Right forelimb (tissue), 1 donor: ENCODE measurements at regions not wholly inside any gene's neighbourhood (a gene's known extent, or its start where the extent isn't known, plus 50 kb on each side); places are given as distances from the start of the nearest gene placed in this dataset.

ENCODE experiments used
- DNase-seq: peaks from one replicate; pipeline ENCODE4 v3.0.0-alpha.2; 2018

GRCh38 chr4:38565271-38566199, 98.5 kb upstream of the KLF3 start:
- DNase-seq = peak; percentile 68

- DNase-seq = no peak
Measured at GRCh38 chr4:38566806-38567398, 97.1 kb upstream of the KLF3 start.

- no peak for DNase-seq
Measured at GRCh38 chr4:38567457-38567856, 96.5 kb upstream of the KLF3 start.

DNA sequence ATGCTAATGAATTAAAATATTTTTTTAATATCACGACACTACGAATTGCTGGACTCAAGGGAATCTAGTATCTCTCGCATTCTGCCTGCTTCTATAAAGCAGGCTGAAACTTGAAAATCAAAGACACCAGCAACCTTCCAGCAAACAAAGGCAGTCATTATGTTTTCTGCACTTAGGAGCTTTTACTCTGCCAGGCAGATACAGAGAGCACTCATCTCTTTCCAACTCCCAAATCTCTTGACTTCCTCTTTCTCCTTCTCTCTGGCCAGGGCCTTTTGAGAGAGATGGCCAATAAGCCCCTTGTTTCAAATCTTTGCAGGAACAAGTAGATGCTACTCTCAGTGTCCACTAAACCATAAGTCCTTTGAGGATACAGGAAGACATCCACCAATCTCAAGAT, 95.2 kb upstream of the KLF3 start:
- no peak for DNase-seq

DNA sequence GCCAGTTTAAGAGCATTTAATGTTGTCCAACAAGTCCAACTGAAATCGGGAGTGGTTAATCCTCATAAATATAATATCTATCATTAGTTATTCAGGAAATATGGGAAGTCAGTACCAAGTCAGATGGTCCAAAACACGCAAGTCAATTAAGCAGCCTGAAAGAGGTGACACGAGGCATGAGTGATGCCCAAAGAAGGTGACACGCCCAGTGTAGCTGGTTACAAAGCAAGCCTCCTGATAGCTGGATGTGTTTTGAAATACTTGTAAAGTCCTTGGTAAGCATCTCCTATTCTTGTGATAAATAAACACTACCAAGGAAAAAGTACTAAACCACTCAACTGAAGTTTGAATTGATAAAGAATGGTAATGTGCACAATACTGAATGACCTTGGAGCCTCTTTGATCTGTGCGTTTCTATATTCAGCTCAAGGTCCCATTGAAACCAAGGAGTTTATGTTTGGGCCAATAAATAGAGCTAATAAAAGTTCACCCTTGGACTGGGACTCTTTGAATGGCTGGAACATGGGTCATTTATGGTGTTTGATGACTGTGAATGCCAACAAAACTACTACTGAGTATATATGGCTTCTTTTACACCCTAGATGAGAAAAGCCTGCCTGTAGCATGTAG, 93.2 kb upstream of the KLF3 start:
- no peak for DNase-seq

- no peak for DNase-seq
Measured at GRCh38 chr4:38572793-38573192, 91.2 kb upstream of the KLF3 start.

- DNase-seq = no peak
Measured at GRCh38 chr4:38574559-38575333, 89.3 kb upstream of the KLF3 start.

DNA sequence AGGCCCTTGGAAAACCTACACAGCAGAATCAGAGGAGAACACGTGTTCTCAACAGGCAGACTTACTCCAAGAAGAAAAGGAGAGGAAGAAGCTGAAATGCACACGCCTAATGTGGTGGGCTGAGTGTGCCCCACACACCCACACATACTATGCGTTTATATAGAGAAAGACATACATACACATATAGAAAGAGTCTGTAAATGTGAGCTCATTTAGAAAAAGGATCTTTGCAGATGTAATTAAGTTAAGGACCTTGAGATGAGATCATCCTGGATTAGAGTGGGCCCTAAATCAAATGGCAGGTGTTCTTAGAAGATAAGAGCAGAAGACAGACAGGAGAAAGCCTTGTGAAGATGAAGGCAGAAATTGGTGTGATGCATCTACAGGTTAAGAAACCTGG, 87.2 kb upstream of the KLF3 start:
- no peak for DNase-seq

DNA sequence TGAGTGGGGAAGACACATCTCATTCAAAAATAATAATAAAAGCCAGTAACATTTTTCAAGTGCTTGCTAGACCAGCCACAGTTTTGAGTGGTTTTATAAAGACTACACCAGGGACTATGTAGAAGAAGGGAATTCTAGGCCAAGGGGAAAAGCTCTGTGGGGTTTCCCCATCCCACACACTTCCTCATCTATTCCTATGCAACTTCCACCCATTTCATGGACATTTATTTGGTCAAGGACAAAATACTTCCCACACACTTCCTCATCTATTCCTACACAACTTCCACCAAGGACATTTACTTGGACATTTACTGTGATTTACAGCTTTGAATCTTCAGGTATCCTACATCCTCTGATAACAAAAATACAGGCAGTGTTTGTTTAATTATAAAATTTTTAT, 86.5 kb upstream of the KLF3 start:
- no peak for DNase-seq

GRCh38 chr4:38581426-38582106, 82.4 kb upstream of the KLF3 start:
- no peak for DNase-seq

DNA sequence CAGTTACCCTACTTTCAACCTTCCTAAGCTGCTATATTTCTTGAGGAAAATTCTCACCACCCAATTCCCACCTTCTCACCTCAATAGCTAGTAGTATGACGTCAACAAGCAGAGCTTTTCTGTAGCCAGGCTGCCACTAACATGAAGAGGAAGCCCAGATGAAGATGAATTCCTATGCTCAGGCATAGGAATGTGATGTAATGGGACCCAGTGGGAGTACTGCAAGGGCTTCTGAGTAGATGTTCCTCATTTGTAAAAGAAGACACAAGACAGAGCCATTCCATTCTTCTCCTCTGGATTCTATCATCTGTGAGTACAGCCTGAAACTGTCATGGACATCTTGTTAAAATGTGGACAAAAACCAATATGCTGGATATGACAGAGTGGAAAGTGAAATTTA, 81.6 kb upstream of the KLF3 start:
- DNase-seq = no peak

GRCh38 chr4:38582889-38583470, 81.0 kb upstream of the KLF3 start:
- DNase-seq = no peak

DNA sequence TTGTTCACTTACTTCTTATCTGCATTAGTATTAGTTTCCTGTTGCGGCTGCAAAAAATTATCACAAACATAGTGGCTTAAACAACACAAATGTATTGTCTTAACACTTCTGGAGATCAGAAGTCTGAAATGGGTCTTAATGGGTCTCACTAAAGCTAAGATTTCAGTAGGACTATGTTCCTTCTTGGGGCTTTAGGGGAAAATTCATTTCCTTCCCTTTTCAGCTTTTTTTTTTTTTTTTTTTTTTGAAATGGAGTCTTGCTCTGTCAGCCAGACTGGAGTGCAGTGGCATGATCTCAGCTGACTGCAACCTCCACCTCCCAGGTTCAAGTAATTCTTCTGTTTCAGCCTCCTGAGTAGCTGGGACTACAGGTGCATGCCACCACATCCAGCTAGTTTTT, 78.1 kb upstream of the KLF3 start:
- no peak for DNase-seq

- DNase-seq = no peak
Measured at GRCh38 chr4:38587106-38587505, 76.9 kb upstream of the KLF3 start.

- DNase-seq = no peak
Measured at GRCh38 chr4:38590046-38590445, 74.0 kb upstream of the KLF3 start.

DNA sequence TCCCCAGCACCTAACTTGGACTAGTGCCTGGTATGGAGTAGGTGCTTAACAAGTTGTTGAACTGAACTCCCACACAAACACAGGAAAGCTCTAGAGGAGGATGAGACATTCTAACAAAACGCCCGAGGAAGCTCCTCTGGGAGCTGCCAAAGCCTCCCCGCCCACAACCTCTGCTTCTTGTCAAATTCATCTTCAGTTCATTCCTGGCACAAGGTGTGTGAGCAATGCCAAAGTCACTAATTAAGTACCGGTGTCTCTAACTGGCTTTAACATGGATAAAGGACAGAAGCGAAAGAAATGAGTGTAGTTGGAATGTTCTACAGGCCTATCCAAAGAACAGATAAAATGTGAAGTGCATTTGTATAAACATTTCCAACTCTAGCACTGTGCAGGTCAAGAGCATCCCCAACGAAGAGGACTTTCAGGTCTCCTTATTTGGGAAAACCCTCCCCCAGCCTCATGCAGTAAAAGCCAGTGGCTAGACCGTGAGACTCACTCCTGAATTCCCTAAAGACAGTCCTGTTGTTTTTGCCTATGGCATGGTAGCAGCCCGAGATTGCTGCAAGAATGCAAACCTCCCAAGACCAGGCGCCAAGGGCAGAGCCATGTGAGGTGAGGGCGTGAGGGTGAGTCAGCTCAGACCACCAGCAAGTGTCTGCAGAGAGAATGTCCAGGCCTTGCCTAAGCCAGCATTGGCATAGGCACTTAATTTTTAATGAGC, 72.2 kb upstream of the KLF3 start:
- DNase-seq = no peak

DNA sequence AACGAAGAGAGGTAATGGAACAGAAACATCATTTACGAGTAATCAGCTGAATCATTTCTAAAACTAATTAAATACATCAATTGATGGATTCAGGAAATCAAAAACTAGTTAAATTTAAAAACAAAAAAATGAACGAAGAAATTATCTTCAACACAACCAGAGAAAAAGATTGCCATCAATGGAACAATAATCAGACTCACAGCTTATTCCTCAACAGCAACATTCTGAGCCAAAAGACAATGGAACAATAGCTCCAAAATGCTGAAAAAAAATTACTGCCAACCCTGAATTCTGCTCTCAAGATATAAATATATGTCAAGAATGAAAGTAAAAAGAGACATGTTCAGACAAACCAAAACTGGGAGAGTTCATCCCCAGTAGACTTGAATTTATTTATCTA, 65.5 kb upstream of the KLF3 start:
- no peak for DNase-seq

DNA sequence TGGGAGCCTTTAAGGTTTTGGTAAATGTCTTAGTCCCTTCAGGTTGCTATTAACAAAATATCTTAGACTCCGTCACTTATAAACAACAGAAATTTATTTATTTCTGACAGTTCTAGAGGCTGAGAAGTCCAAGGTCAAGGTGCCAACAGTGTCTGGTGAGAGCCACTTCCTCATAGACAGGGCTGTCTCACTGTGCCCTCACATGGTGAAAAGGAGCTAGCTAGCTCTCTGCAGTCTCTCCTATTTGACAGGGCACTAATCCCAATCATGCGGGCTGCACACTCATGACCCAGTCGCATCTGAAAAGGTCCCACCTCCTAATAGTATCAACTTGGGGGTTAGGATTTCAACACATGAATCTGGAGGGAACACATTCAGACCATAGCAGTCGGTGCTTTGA, 63.4 kb upstream of the KLF3 start:
- DNase-seq = no peak

DNA sequence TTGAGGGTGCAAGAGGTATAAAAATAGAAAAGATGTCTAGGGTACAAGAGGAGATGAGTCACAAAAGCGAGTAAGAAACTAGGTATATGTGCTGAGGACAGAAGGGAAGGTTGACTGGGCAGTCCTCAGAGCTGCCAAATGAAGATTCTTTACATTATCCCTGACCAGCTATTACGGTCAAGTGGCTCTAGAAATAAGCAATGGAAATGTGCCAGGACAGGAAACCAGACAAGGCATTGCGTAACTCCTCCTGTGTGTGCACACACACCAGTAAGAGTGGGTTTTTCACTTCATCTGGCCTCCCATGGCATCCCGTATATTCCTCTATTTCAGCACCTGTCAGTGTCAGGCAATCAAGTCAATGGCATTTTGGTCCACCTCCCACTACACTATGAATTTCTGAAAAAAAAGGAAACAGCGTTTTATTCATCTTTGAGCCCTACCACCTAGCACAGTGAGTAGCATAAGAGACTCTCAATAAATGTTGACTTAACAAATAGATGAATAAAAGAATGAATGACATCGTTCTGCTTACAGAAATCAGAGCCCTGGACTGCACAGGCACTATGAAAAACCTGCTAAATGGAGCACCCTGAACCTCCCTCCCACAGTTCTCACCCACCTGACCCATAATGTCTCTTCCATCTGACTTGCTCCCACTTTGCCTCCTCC, 62.6 kb upstream of the KLF3 start:
- no peak for DNase-seq

DNA sequence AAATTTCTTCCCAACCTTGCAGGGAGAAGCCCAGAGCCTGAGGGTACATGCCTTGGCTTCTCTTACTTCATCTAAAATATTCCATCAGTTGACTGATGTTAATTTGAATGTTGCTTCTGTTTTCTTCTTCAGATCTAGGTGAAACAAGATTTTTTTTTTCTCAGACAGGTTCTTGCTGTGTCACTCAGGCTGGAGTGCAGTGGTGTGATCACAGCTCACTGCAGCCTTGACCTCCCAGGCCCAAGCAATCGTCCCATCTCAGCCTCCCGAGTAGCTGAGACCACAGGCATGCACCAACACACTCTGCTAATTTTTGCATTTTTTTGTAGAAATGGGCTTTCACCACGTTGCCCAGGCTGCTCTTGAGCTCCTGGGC, 62.1 kb upstream of the KLF3 start:
- DNase-seq = no peak

GRCh38 chr4:38603652-38604051, 60.3 kb upstream of the KLF3 start:
- no peak for DNase-seq
